ENCODE measurements at regions not wholly inside any gene's neighbourhood (a gene's known extent, or its start where the extent isn't known, plus 50 kb on each side); places are given as distances from the start of the nearest gene placed in this dataset.

DNA sequence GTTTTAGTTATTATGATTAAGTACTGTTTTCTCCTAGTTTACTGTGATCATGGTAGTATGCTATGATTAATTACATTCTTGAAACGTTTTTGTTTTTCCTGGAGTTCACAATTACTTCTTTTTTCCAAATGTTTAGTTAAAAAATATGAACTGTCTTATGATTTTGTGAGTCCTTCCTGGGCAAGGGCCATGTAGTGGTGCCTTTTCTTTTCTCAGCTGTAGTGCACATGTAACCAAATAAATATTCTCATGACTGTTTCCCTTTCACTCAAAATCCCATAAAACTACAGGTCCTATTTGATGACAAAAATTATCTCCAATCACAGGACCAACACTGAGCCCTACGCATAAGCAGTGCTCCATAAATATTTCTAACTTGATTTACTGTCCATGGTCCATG lies 118.9 kb upstream of the EGR2 start:
- TF ChIP-seq CTCF (IDR thresholded peaks at IDR 0.05), result no peak
- no peak for TF ChIP-seq POLR2A (IDR thresholded peaks at IDR 0.05)

Data from esophagus squamous epithelium (tissue), 4 donors.